ENCODE measurements at regions not wholly inside any gene's neighbourhood (a gene's known extent, or its start where the extent isn't known, plus 50 kb on each side); places are given as distances from the start of the nearest gene placed in this dataset.

GRCh38 chr2:122070241-122070731 lies 314.8 kb downstream of the TSN start:
- TF ChIP-seq CTCF (IDR thresholded peaks at IDR 0.05) = no peak
- no peak for TF ChIP-seq EP300 (IDR thresholded peaks at IDR 0.05)
- TF ChIP-seq POLR2AphosphoS5 (IDR thresholded peaks at IDR 0.05) = no peak
- TF ChIP-seq POLR2A (IDR thresholded peaks at IDR 0.05) = no peak
- no peaks in the 10 kb centered on the region for H3K36me3 ChIP-seq
- ATAC-seq (ENCODE audit: low FRiP score in 2 of 2) = no peak
- H3K9me3 ChIP-seq = no peaks in the 10 kb centered on the region
- H3K4me1 ChIP-seq = no peaks in the 10 kb centered on the region
- no peaks in the 10 kb centered on the region for H3K27me3 ChIP-seq
- no peak for DNase-seq
- H3K4me3 ChIP-seq = no peak overlapping the region
- WGBS, 2 donors = 90 to 94% methylated on average over 7 of the region's 7 CpGs
- H3K27ac ChIP-seq = no peak overlapping the region

DNA sequence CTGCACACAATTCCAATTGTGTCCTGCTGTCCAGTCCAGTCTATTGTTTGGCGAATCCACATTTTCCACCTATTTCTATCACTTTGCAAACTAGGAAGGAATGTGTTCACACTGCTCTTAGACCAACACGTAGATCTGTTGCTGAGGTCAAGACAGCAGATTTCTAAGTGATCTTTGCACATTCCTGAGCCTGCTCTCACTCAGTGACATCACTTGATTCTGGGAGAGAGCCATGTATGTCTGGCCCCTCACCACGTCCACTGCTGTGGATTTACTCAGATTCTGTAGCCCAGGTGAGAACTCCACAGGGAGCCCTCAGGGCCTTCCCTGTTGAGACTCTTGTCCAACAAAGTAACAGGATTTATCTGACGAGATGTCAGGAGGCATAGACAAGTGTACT lies 317.2 kb downstream of the TSN start:
- no peak for TF ChIP-seq EP300 (IDR thresholded peaks at IDR 0.05)
- no peak for TF ChIP-seq CTCF (IDR thresholded peaks at IDR 0.05)
- TF ChIP-seq POLR2A (IDR thresholded peaks at IDR 0.05) = no peak
- TF ChIP-seq POLR2AphosphoS5 (IDR thresholded peaks at IDR 0.05) = no peak
- Histone ChIP-seq H3K4me3 (no peak overlapping the region), H3K27ac (no peak overlapping the region), H3K36me3 (no peaks in the 10 kb centered on the region), H3K9me3 (no peaks in the 10 kb centered on the region), H3K27me3 (no peaks in the 10 kb centered on the region), H3K4me1 (no peaks in the 10 kb centered on the region)
- DNase-seq = no peak
- WGBS, 2 donors = 85 to 91% methylated on average over 3 to 4 of the region's 4 CpGs
- no peak for ATAC-seq (ENCODE audit: low FRiP score in 2 of 2)

DNA sequence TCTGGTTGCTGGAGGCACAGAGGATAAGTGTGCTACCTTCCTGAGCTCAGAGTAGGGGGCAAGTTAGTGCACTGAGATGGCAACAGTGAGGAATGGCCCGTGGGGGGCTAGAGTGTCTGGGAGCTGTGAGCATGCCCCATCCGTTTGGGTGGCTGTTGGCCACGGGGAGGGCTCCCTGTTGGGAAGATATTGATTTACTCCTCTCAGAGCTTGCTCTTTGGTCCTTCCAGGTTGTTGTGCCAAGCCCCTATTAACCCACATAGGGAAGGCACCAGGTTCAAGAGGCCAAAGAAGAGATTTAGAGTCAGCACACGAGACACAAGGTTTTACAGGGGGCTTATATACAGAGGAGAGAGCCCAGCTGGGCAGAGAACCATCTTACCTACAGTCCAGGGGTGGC lies 318.8 kb downstream of the TSN start:
- Histone ChIP-seq H3K36me3 (no peaks in the 10 kb centered on the region), H3K9me3 (no peaks in the 10 kb centered on the region), H3K4me3 (no peak overlapping the region), H3K4me1 (no peaks in the 10 kb centered on the region), H3K27me3 (no peaks in the 10 kb centered on the region), H3K27ac (no peak overlapping the region)
- no peak for ATAC-seq (ENCODE audit: low FRiP score in 2 of 2)
- TF ChIP-seq EP300 (IDR thresholded peaks at IDR 0.05) (no peak), POLR2AphosphoS5 (IDR thresholded peaks at IDR 0.05) (no peak), POLR2A (IDR thresholded peaks at IDR 0.05) (no peak), CTCF (IDR thresholded peaks at IDR 0.05) (no peak)
- WGBS, 2 donors = 72% methylated on average over 4 of the region's 4 CpGs
- DNase-seq = no peak

DNA sequence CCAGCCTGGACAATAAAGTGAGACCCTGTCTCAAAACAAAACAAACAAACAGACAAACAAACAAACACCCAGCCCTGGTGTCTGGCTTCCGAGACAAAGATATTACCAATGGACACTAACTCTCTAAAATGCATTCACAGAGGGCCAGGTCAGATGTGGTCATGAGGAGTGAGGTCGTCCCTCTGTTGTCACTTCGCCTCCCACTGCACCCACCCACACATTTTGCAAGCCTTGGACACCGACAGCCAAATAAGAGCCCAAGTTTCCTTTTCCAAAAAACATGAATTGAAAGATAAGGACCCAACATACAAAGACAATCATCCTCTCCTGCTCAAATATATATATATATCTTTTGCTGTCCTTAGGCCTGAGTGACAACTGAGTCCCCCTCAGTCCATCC lies 319.9 kb downstream of the TSN start:
- Histone ChIP-seq H3K4me3 (no peak overlapping the region), H3K27ac (no peak overlapping the region), H3K27me3 (no peaks in the 10 kb centered on the region), H3K4me1 (no peaks in the 10 kb centered on the region), H3K9me3 (no peaks in the 10 kb centered on the region), H3K36me3 (no peaks in the 10 kb centered on the region)
- no peak for TF ChIP-seq POLR2AphosphoS5 (IDR thresholded peaks at IDR 0.05)
- no peak for TF ChIP-seq POLR2A (IDR thresholded peaks at IDR 0.05)
- no peak for DNase-seq
- ATAC-seq (ENCODE audit: low FRiP score in 2 of 2) = no peak
- 83 to 89% methylated on average over 4 of the region's 4 CpGs for WGBS, 2 donors

DNA sequence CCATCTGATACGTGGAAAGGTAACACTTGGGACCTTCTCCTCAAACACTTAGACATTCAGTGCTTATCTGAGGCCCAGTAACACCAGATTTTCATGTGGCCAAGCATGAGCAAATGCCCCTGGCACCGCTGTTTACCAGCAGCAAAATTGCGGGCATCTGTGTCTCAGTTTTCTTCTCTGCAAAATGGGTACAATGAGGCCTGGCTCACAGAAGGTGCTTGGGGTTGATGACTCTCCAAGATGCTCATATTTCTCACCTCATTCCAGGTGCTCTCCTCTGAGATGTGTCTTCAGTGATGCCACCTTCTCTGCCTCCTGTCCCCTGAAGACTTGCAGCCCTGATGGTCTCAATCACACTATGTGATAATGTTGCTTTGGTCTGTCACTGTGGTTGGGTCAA lies 321.7 kb downstream of the TSN start:
- ATAC-seq (ENCODE audit: low FRiP score in 2 of 2) (no peak), DNase-seq (no peak)
- TF ChIP-seq EP300 (IDR thresholded peaks at IDR 0.05) (no peak), POLR2A (IDR thresholded peaks at IDR 0.05) (no peak)
- no peak overlapping the region for H3K4me3 ChIP-seq
- H3K36me3 ChIP-seq = no peaks in the 10 kb centered on the region
- no peaks in the 10 kb centered on the region for H3K27me3 ChIP-seq
- no peak overlapping the region for H3K27ac ChIP-seq
- 80 to 97% methylated on average over 1 to 3 of the region's 3 CpGs for WGBS, 2 donors
- H3K4me1 ChIP-seq = peaks cover 0 to 4% (median 0%) of the 10 kb centered on the region in 4 donors
- no peaks in the 10 kb centered on the region for H3K9me3 ChIP-seq

GRCh38 chr2:122077771-122078170 lies 322.3 kb downstream of the TSN start:
- ATAC-seq (ENCODE audit: low FRiP score in 2 of 2) (no peak), DNase-seq (no peak)
- Histone ChIP-seq H3K36me3 (no peaks in the 10 kb centered on the region), H3K9me3 (no peaks in the 10 kb centered on the region), H3K27me3 (no peaks in the 10 kb centered on the region), H3K4me3 (no peak overlapping the region), H3K4me1 (peaks cover 0 to 4% (median 0%) of the 10 kb centered on the region in 4 donors), H3K27ac (no peak overlapping the region)
- TF ChIP-seq EP300 (IDR thresholded peaks at IDR 0.05) (no peak), POLR2A (IDR thresholded peaks at IDR 0.05) (no peak), CTCF (IDR thresholded peaks at IDR 0.05) (no peak), POLR2AphosphoS5 (IDR thresholded peaks at IDR 0.05) (no peak)
- 88 to 91% methylated on average over 4 of the region's 4 CpGs for WGBS, 2 donors
